ENCODE measurements at regions not wholly inside any gene's neighbourhood (a gene's known extent, or its start where the extent isn't known, plus 50 kb on each side); places are given as distances from the start of the nearest gene placed in this dataset.

GRCh38 chr7:80563561-80564327 lies 51.9 kb upstream of the GNAT3 start:
- no peak for DNase-seq (ENCODE audit: low spot score)
- no peak overlapping the region for H3K27ac ChIP-seq (ENCODE audit: poor library complexity, severe bottlenecking)
- H3K9me3 ChIP-seq (ENCODE audit: severe bottlenecking), result no peaks in the 10 kb centered on the region
- peak; percentile 51; the same call in 2 of the 3 replicates for ATAC-seq (ENCODE audit: low read depth)
- no peaks in the 10 kb centered on the region for H3K27me3 ChIP-seq (ENCODE audit: insufficient read depth, poor library complexity, severe bottlenecking)
- H3K4me1 ChIP-seq (ENCODE audit: insufficient read depth, poor library complexity, severe bottlenecking), result no peaks in the 10 kb centered on the region
- TF ChIP-seq CTCF (IDR thresholded peaks at IDR 0.05; ENCODE audit: poor library complexity, severe bottlenecking), result no peak
- H3K36me3 ChIP-seq (ENCODE audit: low read depth), result no peaks in the 10 kb centered on the region
- H3K4me3 ChIP-seq (ENCODE audit: severe bottlenecking), result no peak overlapping the region

- no peak overlapping the region for H3K27ac ChIP-seq (ENCODE audit: poor library complexity, severe bottlenecking)
- no peak for ATAC-seq (ENCODE audit: low read depth)
- no peaks in the 10 kb centered on the region for H3K4me1 ChIP-seq (ENCODE audit: insufficient read depth, poor library complexity, severe bottlenecking)
- no peaks in the 10 kb centered on the region for H3K9me3 ChIP-seq (ENCODE audit: severe bottlenecking)
- TF ChIP-seq CTCF (IDR thresholded peaks at IDR 0.05; ENCODE audit: poor library complexity, severe bottlenecking), result no peak
- no peaks in the 10 kb centered on the region for H3K27me3 ChIP-seq (ENCODE audit: insufficient read depth, poor library complexity, severe bottlenecking)
- no peak overlapping the region for H3K4me3 ChIP-seq (ENCODE audit: severe bottlenecking)
- DNase-seq (ENCODE audit: low spot score), result no peak
- H3K36me3 ChIP-seq (ENCODE audit: low read depth), result no peaks in the 10 kb centered on the region
Measured at GRCh38 chr7:80565554-80565953, 53.7 kb upstream of the GNAT3 start.

- no peaks in the 10 kb centered on the region for H3K36me3 ChIP-seq (ENCODE audit: low read depth)
- no peaks in the 10 kb centered on the region for H3K9me3 ChIP-seq (ENCODE audit: severe bottlenecking)
- DNase-seq (ENCODE audit: low spot score) (no peak), ATAC-seq (ENCODE audit: low read depth) (peak; percentile 70; the same call in 2 of the 3 replicates)
- H3K27ac ChIP-seq (ENCODE audit: poor library complexity, severe bottlenecking), result no peak overlapping the region
- no peak for TF ChIP-seq CTCF (IDR thresholded peaks at IDR 0.05; ENCODE audit: poor library complexity, severe bottlenecking)
- no peak overlapping the region for H3K4me3 ChIP-seq (ENCODE audit: severe bottlenecking)
- no peaks in the 10 kb centered on the region for H3K4me1 ChIP-seq (ENCODE audit: insufficient read depth, poor library complexity, severe bottlenecking)
- H3K27me3 ChIP-seq (ENCODE audit: insufficient read depth, poor library complexity, severe bottlenecking), result no peaks in the 10 kb centered on the region
Measured at GRCh38 chr7:80581486-80582260, 56.8 kb upstream of the CD36 start.

- H3K27ac ChIP-seq (ENCODE audit: poor library complexity, severe bottlenecking), result no peak overlapping the region
- H3K4me3 ChIP-seq (ENCODE audit: severe bottlenecking), result no peak overlapping the region
- ATAC-seq (ENCODE audit: low read depth) (no peak), DNase-seq (ENCODE audit: low spot score) (no peak)
- H3K9me3 ChIP-seq (ENCODE audit: severe bottlenecking), result no peaks in the 10 kb centered on the region
- H3K4me1 ChIP-seq (ENCODE audit: insufficient read depth, poor library complexity, severe bottlenecking), result no peaks in the 10 kb centered on the region
- H3K36me3 ChIP-seq (ENCODE audit: low read depth), result no peaks in the 10 kb centered on the region
- no peaks in the 10 kb centered on the region for H3K27me3 ChIP-seq (ENCODE audit: insufficient read depth, poor library complexity, severe bottlenecking)
- no peak for TF ChIP-seq CTCF (IDR thresholded peaks at IDR 0.05; ENCODE audit: poor library complexity, severe bottlenecking)
Measured at GRCh38 chr7:80583901-80584300, 54.5 kb upstream of the CD36 start.
